Tongue (tissue), 1 donor: ENCODE measurements at regions not wholly inside any gene's neighbourhood (a gene's known extent, or its start where the extent isn't known, plus 50 kb on each side); places are given as distances from the start of the nearest gene placed in this dataset.

Experiments
- DNase-seq: peaks from one replicate; pipeline ENCODE4 v3.0.0-alpha.2; 2015

GRCh38 chr7:131188367-131189339 lies 139.0 kb upstream of the MKLN1 start:
- DNase-seq: no peak

- DNase-seq: no peak
Measured at GRCh38 chr7:131189488-131189887, 138.2 kb upstream of the MKLN1 start.

GRCh38 chr7:131190146-131190545 lies 137.5 kb upstream of the MKLN1 start:
- DNase-seq: no peak

- no peak for DNase-seq
Measured at GRCh38 chr7:131190581-131190980, 137.1 kb upstream of the MKLN1 start.

- DNase-seq: no peak
Measured at GRCh38 chr7:131194070-131194865, 133.4 kb upstream of the MKLN1 start.

- peak; percentile 51 for DNase-seq
Measured at GRCh38 chr7:131196803-131197202, 130.9 kb upstream of the MKLN1 start.

GRCh38 chr7:131197920-131198615 lies 129.6 kb upstream of the MKLN1 start:
- DNase-seq: no peak

GRCh38 chr7:131202451-131202850 lies 125.2 kb upstream of the MKLN1 start:
- no peak for DNase-seq

GRCh38 chr7:131203291-131203976 lies 124.2 kb upstream of the MKLN1 start:
- no peak for DNase-seq

- no peak for DNase-seq
Measured at GRCh38 chr7:131208777-131209176, 118.9 kb upstream of the MKLN1 start.

- DNase-seq: no peak
Measured at GRCh38 chr7:131210618-131211017, 117.1 kb upstream of the MKLN1 start.

- no peak for DNase-seq
Measured at GRCh38 chr7:131211500-131211899, 116.2 kb upstream of the MKLN1 start.

GRCh38 chr7:131212114-131212513 lies 115.6 kb upstream of the MKLN1 start:
- DNase-seq: no peak

GRCh38 chr7:131218727-131219128 lies 108.9 kb upstream of the MKLN1 start:
- DNase-seq: no peak

GRCh38 chr7:131219312-131220041 lies 108.2 kb upstream of the MKLN1 start:
- DNase-seq: peak; percentile 8

GRCh38 chr7:131221061-131221460 lies 106.6 kb upstream of the MKLN1 start:
- no peak for DNase-seq

- DNase-seq: no peak
Measured at GRCh38 chr7:131222171-131222570, 105.5 kb upstream of the MKLN1 start.

GRCh38 chr7:131223151-131223550 lies 104.5 kb upstream of the MKLN1 start:
- DNase-seq: no peak

- no peak for DNase-seq
Measured at GRCh38 chr7:131224996-131225395, 102.7 kb upstream of the MKLN1 start.

- DNase-seq: peak; percentile 27
Measured at GRCh38 chr7:131225619-131226513, 101.8 kb upstream of the MKLN1 start.
